Transverse colon (tissue), 4 donors: ENCODE measurements at regions not wholly inside any gene's neighbourhood (a gene's known extent, or its start where the extent isn't known, plus 50 kb on each side); places are given as distances from the start of the nearest gene placed in this dataset.

Experiments used
- CTCF ChIP-seq, 5 experiments: fragments of 200-600 bp in 3 of 5; fragments of 450-650 bp in 2 of 5; sonication (generic) in 3 of 5; IDR thresholded peaks; 1 replicate in 2 of 5; 2 replicates in 3 of 5; pipeline ENCODE4 v1.5.1; 2016 to 2017; ENCODE audit warnings: antibody characterized with exemption in 5 of 5, inconsistent platforms in 3 of 5, mild to moderate bottlenecking in 2 of 5, moderate library complexity in 1 of 5
- EP300 ChIP-seq: sonication (generic); formaldehyde crosslinking; IDR thresholded peaks from one replicate; pipeline ENCODE4 v1.6.1; 2017; ENCODE audit warnings: antibody characterized with exemption, low read depth
- POLR2A ChIP-seq: fragments of 450-650 bp; IDR thresholded peaks from one replicate; pipeline ENCODE4 v1.6.1; 2016; ENCODE audit warnings: antibody characterized with exemption, mild to moderate bottlenecking, moderate library complexity
- POLR2AphosphoS5 ChIP-seq, 3 donors: sonication (generic); formaldehyde crosslinking; IDR thresholded peaks; one replicate each; pipeline ENCODE4 v1.6.1; 2016; ENCODE audit warnings: antibody characterized with exemption in 3 of 3

GRCh38 chr12:18824287-18824686, 86.4 kb downstream of the CAPZA3 start:
- no peak for TF ChIP-seq CTCF (IDR thresholded peaks at IDR 0.05)
- no peak for TF ChIP-seq EP300
- no peak for TF ChIP-seq POLR2AphosphoS5 (IDR thresholded peaks at IDR 0.05)
- no peak for TF ChIP-seq POLR2A
